HG02610 (cell line): ENCODE measurements at regions not wholly inside any gene's neighbourhood (a gene's known extent, or its start where the extent isn't known, plus 50 kb on each side); places are given as distances from the start of the nearest gene placed in this dataset.

Experiments used
- ATAC-seq: cut with Tn5 transposase; IDR thresholded peaks from one replicate; pipeline ENCODE4 v1.9.1; 2021; ENCODE audit warnings: mild to moderate bottlenecking, moderate library complexity; ENCODE audit not compliant: unreplicated experiment

- ATAC-seq = no peak
Observed at GRCh38 chr2:52895726-52896340, 871.8 kb upstream of the CHAC2 start.

GRCh38 chr2:52886556-52886955 is 881.0 kb upstream of the CHAC2 start:
- no peak for ATAC-seq

GRCh38 chr2:52884761-52885352 is 882.7 kb upstream of the CHAC2 start:
- no peak for ATAC-seq

GRCh38 chr2:52882974-52883373 is 884.6 kb upstream of the CHAC2 start:
- no peak for ATAC-seq

GRCh38 chr2:52881606-52882005 is 886.0 kb upstream of the CHAC2 start:
- ATAC-seq = no peak

GRCh38 chr2:52880872-52881271 is 886.7 kb upstream of the CHAC2 start:
- no peak for ATAC-seq

- ATAC-seq = no peak
Observed at GRCh38 chr2:52879561-52879960, 888.0 kb upstream of the CHAC2 start.

GRCh38 chr2:52877703-52878102 is 889.9 kb upstream of the CHAC2 start:
- no peak for ATAC-seq

GRCh38 chr2:52874466-52875106 is 893.0 kb upstream of the CHAC2 start:
- ATAC-seq = no peak

- ATAC-seq = no peak
Observed at GRCh38 chr2:52862801-52863200, 904.8 kb upstream of the CHAC2 start.

GRCh38 chr2:52861596-52861995 is 906.0 kb upstream of the CHAC2 start:
- ATAC-seq = no peak

GRCh38 chr2:52859065-52859464 is 908.5 kb upstream of the CHAC2 start:
- ATAC-seq = no peak

- no peak for ATAC-seq
Observed at GRCh38 chr2:52857722-52858121, 909.9 kb upstream of the CHAC2 start.

GRCh38 chr2:52852006-52852405 is 915.6 kb upstream of the CHAC2 start:
- ATAC-seq = no peak

GRCh38 chr2:52844701-52845423 is 922.7 kb upstream of the CHAC2 start:
- ATAC-seq = no peak

GRCh38 chr2:52835909-52836308 is 931.7 kb upstream of the CHAC2 start:
- ATAC-seq = no peak

GRCh38 chr2:52831216-52831615 is 936.4 kb upstream of the CHAC2 start:
- no peak for ATAC-seq

- no peak for ATAC-seq
Observed at GRCh38 chr2:52828112-52828511, 939.5 kb upstream of the CHAC2 start.

GRCh38 chr2:52821631-52822030 is 946.0 kb upstream of the CHAC2 start:
- no peak for ATAC-seq

- ATAC-seq = no peak
Observed at GRCh38 chr2:52818958-52819357, 948.6 kb upstream of the CHAC2 start.

- peak; percentile 48 for ATAC-seq
Observed at GRCh38 chr2:52810460-52810859, 957.1 kb upstream of the CHAC2 start.

GRCh38 chr2:52805901-52806410 is 961.6 kb upstream of the CHAC2 start:
- ATAC-seq = no peak
